Type B pancreatic cell (in vitro differentiated cells): ENCODE measurements at regions not wholly inside any gene's neighbourhood (a gene's known extent, or its start where the extent isn't known, plus 50 kb on each side); places are given as distances from the start of the nearest gene placed in this dataset.

Experiments used
- DNase-seq: peaks from one replicate; pipeline ENCODE4 v3.0.0; 2021; ENCODE audit warnings: mixed read lengths; ENCODE audit not compliant: unreplicated experiment; ENCODE audit errors: extremely low spot score
- H3K27ac Mint-ChIP-seq: 2 replicates; pipeline ENCODE4 v1.8.0; 2021; ENCODE audit warnings: mild to moderate bottlenecking, mixed read lengths
- H3K27me3 Mint-ChIP-seq: 2 replicates; pipeline ENCODE4 v1.8.0; 2021; ENCODE audit warnings: mixed read lengths
- H3K36me3 Mint-ChIP-seq: 2 replicates; pipeline ENCODE4 v1.8.0; 2021; ENCODE audit warnings: mixed read lengths
- H3K4me1 Mint-ChIP-seq: one replicate; pipeline ENCODE4 v1.8.0; 2021; ENCODE audit warnings: mixed read lengths; ENCODE audit not compliant: unreplicated experiment
- H3K4me3 Mint-ChIP-seq: 2 replicates; pipeline ENCODE4 v1.8.0; 2021; ENCODE audit warnings: mild to moderate bottlenecking, mixed read lengths
- H3K9me3 Mint-ChIP-seq: 2 replicates; pipeline ENCODE4 v1.8.0; 2021; ENCODE audit warnings: mixed read lengths
- CTCF ChIP-seq: fragments of 200-600 bp; sonication (generic); conservative IDR thresholded peaks from 2 replicates; pipeline ENCODE4 v1.5.0; 2021; ENCODE audit warnings: antibody characterized with exemption, mild to moderate bottlenecking

- Mint-ChIP-seq H3K27ac (no peak overlapping the region), H3K4me1 (no peaks in the 10 kb centered on the region), H3K36me3 (peaks cover 5% of the 10 kb centered on the region), H3K27me3 (no peaks in the 10 kb centered on the region), H3K9me3 (peaks cover 7% of the 10 kb centered on the region), H3K4me3 (no peak overlapping the region)
- TF ChIP-seq CTCF: no peak
- no peak for DNase-seq
Observed at GRCh38 chr5:125541085-125541484, 794.6 kb upstream of the ZNF608 start.

DNA sequence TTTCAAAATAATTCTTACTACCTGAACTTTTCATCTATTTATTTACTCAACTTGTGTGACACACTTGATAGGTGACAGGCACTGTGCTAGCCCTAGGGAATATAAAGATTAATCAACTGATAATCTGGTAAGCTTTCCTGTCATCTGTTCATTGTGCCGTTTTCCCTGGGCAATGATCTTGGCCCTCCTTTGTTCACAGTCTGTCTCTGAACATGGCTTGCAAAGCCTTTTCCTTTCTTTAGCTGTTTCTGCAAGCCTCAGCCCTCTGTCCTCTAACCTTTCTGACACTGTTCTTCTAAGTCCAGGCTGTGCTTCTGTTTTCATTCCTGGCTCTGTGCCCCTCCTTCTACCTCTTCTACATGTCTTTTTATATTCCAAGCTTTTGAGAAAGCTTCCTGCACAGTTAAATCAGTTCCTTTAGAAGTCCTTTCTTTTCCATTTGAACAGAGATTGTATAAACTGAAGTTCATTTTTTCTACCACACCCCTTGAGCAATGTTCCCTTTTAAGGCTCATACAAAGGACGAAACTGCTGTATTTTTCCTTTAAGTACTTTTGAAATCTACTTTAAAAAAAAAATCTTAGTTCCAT is 803.0 kb upstream of the ZNF608 start:
- DNase-seq: no peak
- peaks cover 5% of the 10 kb centered on the region for H3K27me3 Mint-ChIP-seq
- H3K36me3 Mint-ChIP-seq: no peaks in the 10 kb centered on the region
- no peaks in the 10 kb centered on the region for H3K9me3 Mint-ChIP-seq
- TF ChIP-seq CTCF: no peak
- H3K4me3 Mint-ChIP-seq: peak overlapping the region; percentile 32
- H3K27ac Mint-ChIP-seq: peak overlapping the region; percentile 34
- H3K4me1 Mint-ChIP-seq: peaks cover 30% of the 10 kb centered on the region

GRCh38 chr5:125550274-125550673 is 803.8 kb upstream of the ZNF608 start:
- Mint-ChIP-seq H3K27ac (no peak overlapping the region), H3K4me1 (peaks cover 32% of the 10 kb centered on the region), H3K4me3 (peak overlapping the region; percentile 23), H3K9me3 (no peaks in the 10 kb centered on the region), H3K27me3 (peaks cover 5% of the 10 kb centered on the region), H3K36me3 (no peaks in the 10 kb centered on the region)
- TF ChIP-seq CTCF: no peak
- no peak for DNase-seq

- no peaks in the 10 kb centered on the region for H3K9me3 Mint-ChIP-seq
- peaks cover 5% of the 10 kb centered on the region for H3K27me3 Mint-ChIP-seq
- no peak overlapping the region for H3K4me3 Mint-ChIP-seq
- no peak for TF ChIP-seq CTCF
- H3K27ac Mint-ChIP-seq: no peak overlapping the region
- DNase-seq: no peak
- no peaks in the 10 kb centered on the region for H3K36me3 Mint-ChIP-seq
- peaks cover 32% of the 10 kb centered on the region for H3K4me1 Mint-ChIP-seq
Observed at GRCh38 chr5:125551246-125551645, 804.8 kb upstream of the ZNF608 start.

DNA sequence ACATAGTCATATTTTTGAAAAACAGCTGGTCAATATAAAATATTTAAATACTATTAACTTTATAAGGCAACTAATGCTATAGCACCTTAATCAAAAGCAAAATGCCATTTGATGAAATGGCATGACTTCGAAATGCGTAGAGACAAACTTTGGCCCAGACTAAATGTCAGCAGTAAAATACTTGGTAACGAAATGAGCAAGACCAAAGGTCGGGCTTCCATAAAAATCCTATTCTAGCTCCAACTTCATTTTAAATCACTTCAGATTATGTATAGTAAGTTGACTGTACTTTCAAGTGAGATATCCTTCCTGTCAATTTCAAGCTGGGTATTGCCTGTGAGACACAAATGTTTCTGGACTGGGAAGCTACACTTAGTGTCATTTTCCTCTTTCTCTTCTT is 805.4 kb upstream of the ZNF608 start:
- peaks cover 5% of the 10 kb centered on the region for H3K27me3 Mint-ChIP-seq
- H3K27ac Mint-ChIP-seq: no peak overlapping the region
- DNase-seq: no peak
- TF ChIP-seq CTCF: no peak
- H3K4me1 Mint-ChIP-seq: peaks cover 32% of the 10 kb centered on the region
- no peaks in the 10 kb centered on the region for H3K36me3 Mint-ChIP-seq
- H3K4me3 Mint-ChIP-seq: no peak overlapping the region
- H3K9me3 Mint-ChIP-seq: no peaks in the 10 kb centered on the region

DNA sequence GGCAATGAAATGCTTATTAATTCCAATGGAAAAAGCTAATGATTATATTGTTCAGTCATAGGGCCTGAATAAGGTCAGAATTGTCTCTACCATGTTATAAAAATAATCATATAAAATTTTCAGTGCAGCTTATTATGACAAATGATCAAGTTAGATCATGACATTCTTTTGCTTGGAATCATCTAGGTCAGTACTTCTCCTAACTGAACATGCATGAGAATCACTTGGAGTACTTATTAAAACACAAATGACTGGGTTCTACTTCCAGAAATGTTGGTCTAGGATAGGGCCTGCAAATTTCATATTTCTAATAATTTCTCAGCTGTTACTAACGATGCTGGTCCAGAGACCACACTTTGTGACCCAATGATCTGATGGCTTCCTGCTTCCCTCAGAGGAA is 806.0 kb upstream of the ZNF608 start:
- peaks cover 32% of the 10 kb centered on the region for H3K4me1 Mint-ChIP-seq
- peaks cover 5% of the 10 kb centered on the region for H3K27me3 Mint-ChIP-seq
- no peak for DNase-seq
- no peak overlapping the region for H3K27ac Mint-ChIP-seq
- no peaks in the 10 kb centered on the region for H3K9me3 Mint-ChIP-seq
- H3K4me3 Mint-ChIP-seq: no peak overlapping the region
- no peaks in the 10 kb centered on the region for H3K36me3 Mint-ChIP-seq
- TF ChIP-seq CTCF: no peak
